ENCODE measurements at regions not wholly inside any gene's neighbourhood (a gene's known extent, or its start where the extent isn't known, plus 50 kb on each side); places are given as distances from the start of the nearest gene placed in this dataset.
A peak's percentile ranks its signal among the peaks of the same experiment; 100 is the strongest.
"Not testable (repeated sequence)": the region's sequence is repeated elsewhere in the genome, so short reads cannot be mapped to it uniquely, and the experiment has no call there.

GRCh38 chr15:92705764-92706163 lies 50.2 kb upstream of the FAM174B start:
- no peak for DNase-seq

GRCh38 chr15:92706201-92706600 lies 50.6 kb upstream of the FAM174B start:
- DNase-seq: no peak

GRCh38 chr15:92707880-92708551 lies 52.4 kb upstream of the FAM174B start:
- DNase-seq: no peak

GRCh38 chr15:92708635-92709034 lies 53.1 kb upstream of the FAM174B start:
- no peak for DNase-seq

GRCh38 chr15:92709110-92709790 lies 53.7 kb upstream of the FAM174B start:
- DNase-seq: no peak

GRCh38 chr15:92711457-92711831 lies 55.9 kb upstream of the FAM174B start:
- DNase-seq: no peak

GRCh38 chr15:92714077-92714476 lies 58.5 kb upstream of the FAM174B start:
- no peak for DNase-seq

GRCh38 chr15:92714477-92715401 lies 59.2 kb upstream of the FAM174B start:
- peak; percentile 55 to 69 for DNase-seq

GRCh38 chr15:92715758-92716157 lies 60.2 kb upstream of the FAM174B start:
- DNase-seq: no peak

- no peak for DNase-seq
These were observed 63.4 kb upstream of the FAM174B start for GRCh38 chr15:92719021-92719420.

- DNase-seq: no peak
These were observed 68.6 kb upstream of the FAM174B start for GRCh38 chr15:92724144-92724543.

- no peak for DNase-seq
These were observed 69.6 kb upstream of the FAM174B start for GRCh38 chr15:92725171-92725570.

- no peak for DNase-seq
These were observed 72.7 kb upstream of the FAM174B start for GRCh38 chr15:92728266-92728665.

- DNase-seq: no peak
These were observed 77.7 kb upstream of the FAM174B start for GRCh38 chr15:92733090-92733933.

- peak in 1 of 2 donors; percentile 52 for DNase-seq
These were observed 78.5 kb upstream of the FAM174B start for GRCh38 chr15:92733934-92734521.

GRCh38 chr15:92739246-92739645 lies 83.7 kb upstream of the FAM174B start:
- DNase-seq: not testable (repeated sequence)

- DNase-seq: no peak
These were observed 90.3 kb upstream of the FAM174B start for GRCh38 chr15:92745845-92746271.

- DNase-seq: no peak
These were observed 91.5 kb upstream of the FAM174B start for GRCh38 chr15:92747047-92747446.

- DNase-seq: no peak
These were observed 93.6 kb upstream of the FAM174B start for GRCh38 chr15:92749216-92749615.

- no peak for DNase-seq
These were observed 94.4 kb upstream of the FAM174B start for GRCh38 chr15:92749946-92750345.

- DNase-seq: no peak
These were observed 96.0 kb upstream of the FAM174B start for GRCh38 chr15:92751528-92751927.

GRCh38 chr15:92753591-92753990 lies 98.0 kb upstream of the FAM174B start:
- no peak for DNase-seq
